Stimulated activated memory B cell treated with anti-CD40 and anti-IgM and Interleukin-4, amounts not matched to agents 10 μg/mL and 1 μg/mL and 100 μg/mL, for 72 hours (primary cell): ENCODE measurements at regions not wholly inside any gene's neighbourhood (a gene's known extent, or its start where the extent isn't known, plus 50 kb on each side); places are given as distances from the start of the nearest gene placed in this dataset.

Experiments
- ATAC-seq: fragments of 150-1000 bp; cut with Tn5 transposase; 2 replicates; pipeline ENCODE4 v1.10.0; 2021
- H3K27ac Mint-ChIP-seq: one replicate; pipeline ENCODE4 v1.8.0; 2022; ENCODE audit warnings: mild to moderate bottlenecking, mixed read lengths
- H3K27me3 Mint-ChIP-seq: one replicate; pipeline ENCODE4 v1.8.0; 2022; ENCODE audit warnings: mixed read lengths
- H3K36me3 Mint-ChIP-seq: one replicate; pipeline ENCODE4 v1.8.0; 2022; ENCODE audit warnings: mixed read lengths
- H3K4me1 Mint-ChIP-seq: one replicate; pipeline ENCODE4 v1.8.0; 2022; ENCODE audit warnings: mixed read lengths
- H3K4me3 Mint-ChIP-seq: one replicate; pipeline ENCODE4 v1.8.0; 2022; ENCODE audit warnings: mild to moderate bottlenecking, moderate library complexity, mixed read lengths
- H3K9me3 Mint-ChIP-seq: one replicate; pipeline ENCODE4 v1.8.0; 2022; ENCODE audit warnings: mixed read lengths

DNA sequence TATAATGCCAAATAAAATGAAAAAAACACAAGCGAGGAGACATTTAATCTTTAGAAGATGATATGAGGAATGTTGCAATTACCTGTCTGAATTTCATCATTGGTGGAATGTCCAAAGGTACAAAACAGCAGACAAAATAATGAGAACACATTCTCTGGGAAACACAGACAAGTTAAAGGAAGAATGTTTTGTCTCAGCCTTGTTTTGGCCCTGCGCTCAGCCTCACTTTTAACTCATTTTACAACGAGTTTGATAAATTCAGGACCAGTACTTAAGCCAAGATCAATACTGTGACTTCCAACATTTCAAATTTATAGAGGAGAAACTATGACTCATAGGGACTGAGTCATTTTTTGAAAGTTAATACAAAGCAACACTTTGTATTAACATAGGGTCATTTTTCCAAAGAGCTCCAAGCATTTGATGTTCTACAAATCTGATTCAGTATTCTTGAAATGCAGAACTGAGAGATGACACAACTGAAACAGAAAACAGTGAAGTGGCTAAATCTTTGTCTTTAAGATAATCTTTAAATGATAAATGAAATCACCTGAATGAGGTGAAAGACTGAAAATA is 833.2 kb upstream of the CHAC2 start:
- H3K36me3 Mint-ChIP-seq, result no peaks in the 10 kb centered on the region
- H3K27me3 Mint-ChIP-seq, result no peaks in the 10 kb centered on the region
- no peak overlapping the region for H3K27ac Mint-ChIP-seq
- H3K4me1 Mint-ChIP-seq, result no peaks in the 10 kb centered on the region
- H3K9me3 Mint-ChIP-seq, result peaks cover 9% of the 10 kb centered on the region
- ATAC-seq, result no peak
- H3K4me3 Mint-ChIP-seq, result no peak overlapping the region

DNA sequence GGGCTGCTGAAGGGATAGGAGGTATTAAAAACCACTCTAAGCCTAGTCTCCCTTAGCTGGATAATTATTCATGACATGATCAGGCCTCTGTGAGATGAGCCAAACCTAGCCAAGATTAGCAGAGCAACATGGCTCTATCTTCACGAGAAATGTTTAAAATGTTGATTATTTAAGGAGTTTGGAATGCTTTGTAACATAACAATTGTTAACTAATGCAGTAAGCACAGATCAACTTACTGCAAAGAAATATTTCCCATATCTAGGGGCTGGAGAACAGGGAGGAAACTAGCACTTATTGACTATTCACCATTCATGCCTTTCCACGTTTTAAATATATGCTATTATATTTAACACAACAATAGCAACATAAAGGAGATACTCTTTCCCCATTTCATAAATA is 833.7 kb upstream of the CHAC2 start:
- Mint-ChIP-seq H3K4me3 (no peak overlapping the region), H3K36me3 (no peaks in the 10 kb centered on the region), H3K9me3 (peaks cover 10% of the 10 kb centered on the region), H3K4me1 (no peaks in the 10 kb centered on the region), H3K27me3 (no peaks in the 10 kb centered on the region), H3K27ac (no peak overlapping the region)
- ATAC-seq, result no peak

DNA sequence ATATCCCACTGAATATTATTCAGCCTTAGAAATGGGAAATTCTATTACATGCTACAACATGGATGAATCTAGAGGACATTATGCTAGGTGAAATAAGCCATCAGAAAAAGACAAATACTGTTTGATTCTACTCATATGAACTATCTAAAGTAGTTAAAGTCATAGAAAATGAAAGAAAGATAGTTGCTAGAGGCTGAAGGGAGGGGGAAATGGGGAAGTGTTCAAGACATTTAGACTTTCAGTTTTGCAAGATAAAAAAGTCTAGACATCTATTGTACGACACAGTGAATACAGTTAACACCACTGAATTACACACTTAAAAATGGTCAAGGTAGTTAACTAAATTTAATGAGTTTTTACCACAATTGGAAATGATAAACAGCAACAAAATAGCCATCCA is 835.9 kb upstream of the CHAC2 start:
- ATAC-seq, result no peak
- Mint-ChIP-seq H3K36me3 (no peaks in the 10 kb centered on the region), H3K4me1 (no peaks in the 10 kb centered on the region), H3K27me3 (no peaks in the 10 kb centered on the region), H3K4me3 (no peak overlapping the region), H3K9me3 (peaks cover 10% of the 10 kb centered on the region), H3K27ac (no peak overlapping the region)

DNA sequence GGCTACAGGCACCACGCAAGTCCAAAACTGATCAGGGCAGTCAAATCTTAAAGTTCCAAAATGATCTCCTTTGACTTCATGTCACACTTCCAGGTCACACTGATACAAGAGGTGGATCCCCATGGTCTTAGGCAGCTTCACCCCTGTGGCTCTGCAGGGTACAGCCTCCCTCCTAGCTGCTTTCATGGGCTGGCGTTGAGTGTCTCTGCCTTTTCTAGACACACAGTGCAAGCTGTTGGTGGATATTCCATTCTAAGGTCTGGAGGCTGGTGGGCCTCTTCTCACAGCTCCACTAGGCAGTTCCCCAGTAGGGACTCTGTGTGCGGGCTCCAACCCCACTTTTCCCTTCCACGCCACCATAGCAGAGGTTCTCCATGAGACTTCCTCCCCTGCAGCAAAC is 838.2 kb upstream of the CHAC2 start:
- H3K27ac Mint-ChIP-seq, result no peak overlapping the region
- H3K36me3 Mint-ChIP-seq, result no peaks in the 10 kb centered on the region
- no peak for ATAC-seq
- H3K27me3 Mint-ChIP-seq, result no peaks in the 10 kb centered on the region
- H3K4me3 Mint-ChIP-seq, result no peak overlapping the region
- H3K4me1 Mint-ChIP-seq, result no peaks in the 10 kb centered on the region
- peaks cover 10% of the 10 kb centered on the region for H3K9me3 Mint-ChIP-seq

DNA sequence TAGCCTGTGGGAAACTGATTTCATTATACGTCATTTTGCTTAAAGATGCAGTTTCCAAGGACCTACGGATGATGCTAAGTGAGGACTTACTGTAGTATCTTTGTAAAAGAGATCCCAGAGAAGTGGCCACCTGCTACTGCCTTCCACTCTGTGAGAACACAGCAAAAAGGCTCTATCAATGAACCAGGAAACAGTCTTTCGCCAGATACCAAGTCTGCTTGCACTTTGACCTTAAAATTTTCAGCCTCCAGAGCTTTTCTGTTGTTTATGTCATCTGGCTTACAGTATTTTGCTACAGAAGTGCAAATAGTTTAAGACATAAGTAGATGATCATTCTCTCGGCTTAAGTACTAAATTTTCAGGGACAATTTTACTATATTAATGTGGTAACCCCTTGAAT is 847.9 kb upstream of the CHAC2 start:
- no peaks in the 10 kb centered on the region for H3K9me3 Mint-ChIP-seq
- no peaks in the 10 kb centered on the region for H3K27me3 Mint-ChIP-seq
- H3K4me3 Mint-ChIP-seq, result no peak overlapping the region
- no peaks in the 10 kb centered on the region for H3K36me3 Mint-ChIP-seq
- no peak overlapping the region for H3K27ac Mint-ChIP-seq
- no peaks in the 10 kb centered on the region for H3K4me1 Mint-ChIP-seq
- no peak for ATAC-seq

DNA sequence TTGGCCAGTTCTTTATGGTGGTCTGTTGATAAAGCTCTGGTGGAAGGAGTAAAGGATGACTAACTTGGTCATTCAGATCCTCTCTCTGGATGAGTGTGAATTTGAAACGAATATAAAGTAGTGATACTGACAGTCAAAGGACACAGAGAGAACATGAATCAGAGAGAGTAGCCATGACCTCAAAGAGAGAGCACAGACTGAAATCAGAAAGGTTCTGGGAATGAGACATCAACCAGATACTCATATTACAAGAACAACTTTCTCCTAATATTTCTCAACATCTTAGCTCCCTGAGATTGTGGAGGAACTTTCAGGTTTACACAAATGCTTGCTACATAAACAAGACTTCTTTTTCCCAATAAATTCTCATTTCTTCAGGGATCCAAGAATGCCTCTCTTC is 849.1 kb upstream of the CHAC2 start:
- no peaks in the 10 kb centered on the region for H3K4me1 Mint-ChIP-seq
- ATAC-seq, result no peak
- H3K9me3 Mint-ChIP-seq, result no peaks in the 10 kb centered on the region
- H3K27me3 Mint-ChIP-seq, result no peaks in the 10 kb centered on the region
- H3K36me3 Mint-ChIP-seq, result no peaks in the 10 kb centered on the region
- no peak overlapping the region for H3K4me3 Mint-ChIP-seq
- H3K27ac Mint-ChIP-seq, result no peak overlapping the region

DNA sequence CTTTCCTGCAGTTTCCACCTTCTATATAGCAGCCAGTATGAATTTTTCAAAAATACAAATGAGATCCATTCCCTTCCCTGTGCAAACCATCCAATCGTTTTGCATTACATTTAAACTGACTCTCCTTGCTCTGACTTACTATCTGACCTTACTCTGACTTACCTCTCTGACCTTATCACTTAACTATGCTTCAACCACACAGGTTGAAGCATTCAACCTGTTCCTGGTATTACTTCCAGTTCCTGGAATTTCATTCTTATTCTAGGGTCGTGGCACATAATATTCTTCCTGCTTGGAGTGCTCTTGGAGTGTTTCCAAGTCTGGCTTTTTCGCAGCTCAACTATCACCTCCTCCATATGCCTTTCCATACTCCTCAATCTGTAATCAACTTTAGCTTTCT is 850.6 kb upstream of the CHAC2 start:
- ATAC-seq, result no peak
- H3K4me3 Mint-ChIP-seq, result no peak overlapping the region
- H3K4me1 Mint-ChIP-seq, result no peaks in the 10 kb centered on the region
- H3K36me3 Mint-ChIP-seq, result no peaks in the 10 kb centered on the region
- H3K27me3 Mint-ChIP-seq, result no peaks in the 10 kb centered on the region
- H3K9me3 Mint-ChIP-seq, result no peaks in the 10 kb centered on the region
- H3K27ac Mint-ChIP-seq, result no peak overlapping the region

DNA sequence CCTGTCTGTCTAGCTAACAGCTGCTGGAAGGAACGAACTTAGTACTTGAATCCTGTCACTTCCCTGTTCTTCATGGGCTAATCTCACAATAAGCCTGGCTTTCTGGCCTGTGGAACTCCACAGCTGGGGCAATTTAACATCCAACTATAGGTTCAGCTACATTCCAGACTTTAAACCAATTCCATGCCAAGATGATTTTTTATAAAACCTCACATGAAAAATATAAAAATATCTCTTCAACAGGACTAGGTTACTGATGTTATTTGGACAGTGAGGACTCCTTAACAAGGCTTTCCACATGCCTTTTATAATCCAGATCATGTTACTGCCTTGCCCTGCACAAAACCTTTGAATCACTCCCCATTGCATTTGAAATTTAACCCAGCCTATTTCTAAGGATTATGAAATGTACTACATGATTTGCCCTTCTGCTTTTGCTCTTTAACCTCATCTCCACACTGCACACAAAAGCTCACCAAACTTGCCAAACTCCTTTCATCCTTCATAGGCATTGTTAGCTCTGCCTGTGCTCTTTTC is 863.2 kb upstream of the CHAC2 start:
- no peak for ATAC-seq
- Mint-ChIP-seq H3K4me1 (no peaks in the 10 kb centered on the region), H3K9me3 (peaks cover 4% of the 10 kb centered on the region), H3K4me3 (no peak overlapping the region), H3K27me3 (no peaks in the 10 kb centered on the region), H3K36me3 (no peaks in the 10 kb centered on the region), H3K27ac (no peak overlapping the region)

DNA sequence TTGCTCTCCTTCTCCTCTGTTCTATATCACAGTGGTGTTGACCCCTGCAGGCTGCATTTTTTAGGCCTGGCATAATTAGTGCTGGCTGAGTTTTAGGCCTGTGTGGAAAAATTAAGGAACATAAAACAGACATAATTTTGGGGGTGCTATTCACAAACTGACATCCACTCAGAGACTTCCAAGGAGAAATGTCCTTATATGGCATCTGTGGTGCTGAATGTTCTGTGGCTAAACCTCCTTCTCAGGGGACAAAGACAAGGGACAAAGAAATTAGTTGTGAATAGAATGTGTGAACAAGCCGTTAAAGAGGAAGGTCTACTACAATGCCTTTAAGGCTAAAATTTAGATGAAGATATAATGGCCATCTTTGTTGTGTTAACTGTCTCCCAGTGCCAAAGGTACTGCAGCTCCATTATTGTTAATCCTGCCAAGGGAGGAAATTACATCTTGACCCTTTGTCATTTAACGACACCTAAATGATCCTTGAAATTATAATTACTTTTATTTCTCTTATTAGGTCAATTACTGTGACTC is 870.0 kb upstream of the CHAC2 start:
- Mint-ChIP-seq H3K4me1 (no peaks in the 10 kb centered on the region), H3K27me3 (no peaks in the 10 kb centered on the region), H3K9me3 (peaks cover 15% of the 10 kb centered on the region), H3K27ac (no peak overlapping the region), H3K36me3 (no peaks in the 10 kb centered on the region), H3K4me3 (no peak overlapping the region)
- ATAC-seq, result no peak

DNA sequence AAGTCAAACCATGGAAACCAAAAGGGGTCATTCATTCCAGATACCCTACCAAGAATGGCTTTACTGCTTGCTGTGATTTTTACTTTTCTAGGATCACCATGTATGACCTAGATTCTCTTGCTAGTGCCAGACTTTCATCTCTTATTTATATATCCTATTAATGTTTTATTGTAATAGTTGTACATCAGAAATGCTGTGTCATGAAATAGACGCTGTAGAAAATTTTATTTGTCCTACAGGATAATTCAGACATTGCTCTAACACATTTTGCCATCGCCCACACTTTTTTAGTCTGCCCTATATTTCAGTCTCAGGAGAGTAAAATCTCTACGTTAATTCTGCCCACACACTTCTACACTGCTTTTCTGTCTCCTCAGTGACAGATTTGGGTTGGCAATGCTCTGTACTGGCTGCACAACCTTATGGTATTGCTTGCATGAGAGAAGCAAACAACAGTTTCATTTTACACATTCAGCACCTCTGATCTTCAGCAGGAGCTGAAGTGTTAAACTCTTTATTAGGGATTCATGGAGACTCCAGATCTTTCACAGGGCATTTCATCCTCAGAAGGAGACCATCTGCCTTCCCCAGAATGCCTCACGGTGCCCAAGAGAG is 871.8 kb upstream of the CHAC2 start:
- H3K36me3 Mint-ChIP-seq, result no peaks in the 10 kb centered on the region
- no peak overlapping the region for H3K4me3 Mint-ChIP-seq
- peaks cover 20% of the 10 kb centered on the region for H3K9me3 Mint-ChIP-seq

DNA sequence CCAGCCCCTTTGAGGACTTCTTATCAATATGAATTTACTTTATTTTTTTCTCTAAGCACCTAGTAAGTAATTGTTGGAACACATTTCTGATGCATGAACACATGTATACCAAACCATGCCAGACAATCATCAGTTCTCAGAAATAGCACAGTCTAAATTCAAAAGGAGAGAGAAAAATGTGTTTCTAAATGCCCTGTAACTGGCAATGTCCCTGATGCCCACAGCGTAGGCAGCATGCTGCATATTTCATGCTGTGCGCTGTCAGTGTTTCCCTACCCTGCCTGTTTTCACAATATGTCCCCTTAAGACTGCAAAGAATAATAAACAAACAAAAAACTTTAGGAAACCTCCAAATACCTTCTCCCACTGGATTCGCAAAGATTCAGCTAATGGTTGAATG is 881.0 kb upstream of the CHAC2 start:
- no peaks in the 10 kb centered on the region for H3K27me3 Mint-ChIP-seq
- no peak for ATAC-seq
- no peak overlapping the region for H3K4me3 Mint-ChIP-seq
- no peaks in the 10 kb centered on the region for H3K4me1 Mint-ChIP-seq
- H3K36me3 Mint-ChIP-seq, result no peaks in the 10 kb centered on the region
- no peak overlapping the region for H3K27ac Mint-ChIP-seq
- H3K9me3 Mint-ChIP-seq, result peaks cover 3% of the 10 kb centered on the region

More for the DNA sequence above, 871.8 kb upstream of the CHAC2 start:
- Mint-ChIP-seq H3K4me1 (no peaks in the 10 kb centered on the region), H3K27me3 (no peaks in the 10 kb centered on the region), H3K27ac (no peak overlapping the region)
- ATAC-seq, result no peak

DNA sequence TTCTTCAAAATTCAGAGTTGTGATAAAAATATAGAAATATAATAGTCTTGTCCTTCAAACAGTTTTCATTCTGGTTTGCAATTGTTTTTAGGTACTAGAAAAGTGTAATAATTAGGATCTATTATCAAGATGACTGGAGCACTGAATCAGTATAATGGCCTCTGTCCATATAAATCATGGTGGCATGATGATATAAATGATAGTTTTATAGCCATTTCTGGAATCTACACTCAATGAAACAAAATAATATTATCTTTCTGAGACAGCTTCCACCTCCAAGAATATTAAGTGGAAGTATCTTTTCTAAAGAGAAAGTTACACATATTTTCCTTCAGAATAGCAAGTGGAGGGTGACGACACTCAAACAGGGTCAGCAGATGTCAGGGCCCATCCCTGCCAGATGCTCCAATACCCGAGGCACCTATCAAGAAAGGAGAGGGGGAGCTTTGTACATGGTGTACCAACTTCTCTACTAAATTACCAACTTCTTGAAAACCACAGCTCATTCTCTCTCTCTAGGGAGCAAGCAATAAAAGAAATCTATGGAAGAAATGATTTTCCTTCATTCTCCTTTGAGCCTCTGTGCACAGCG is 882.7 kb upstream of the CHAC2 start:
- ATAC-seq, result no peak
- no peaks in the 10 kb centered on the region for H3K4me1 Mint-ChIP-seq
- no peaks in the 10 kb centered on the region for H3K27me3 Mint-ChIP-seq
- H3K9me3 Mint-ChIP-seq, result no peaks in the 10 kb centered on the region
- H3K4me3 Mint-ChIP-seq, result no peak overlapping the region
- H3K36me3 Mint-ChIP-seq, result no peaks in the 10 kb centered on the region
- H3K27ac Mint-ChIP-seq, result no peak overlapping the region

DNA sequence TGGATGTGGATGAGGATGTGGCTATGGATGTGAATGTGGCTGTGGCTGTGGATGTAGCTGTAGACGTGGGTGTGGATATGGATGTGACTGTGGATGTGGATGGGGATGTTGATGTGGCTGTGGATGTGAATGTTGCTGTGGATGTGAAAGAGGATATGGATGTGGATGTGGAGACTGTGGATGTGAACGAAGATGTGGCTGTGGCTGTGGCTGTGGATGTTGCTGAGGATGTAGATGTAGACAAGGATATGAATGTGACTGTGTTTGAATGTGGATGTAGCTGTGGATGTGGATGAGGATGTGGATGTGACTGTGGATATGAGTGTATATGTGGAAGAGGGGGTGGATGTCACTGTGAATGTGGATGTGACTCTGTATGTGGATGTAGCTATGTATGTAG is 884.6 kb upstream of the CHAC2 start:
- Mint-ChIP-seq H3K4me1 (no peaks in the 10 kb centered on the region), H3K9me3 (no peaks in the 10 kb centered on the region), H3K27ac (no peak overlapping the region), H3K36me3 (no peaks in the 10 kb centered on the region), H3K27me3 (no peaks in the 10 kb centered on the region), H3K4me3 (no peak overlapping the region)
- no peak for ATAC-seq

DNA sequence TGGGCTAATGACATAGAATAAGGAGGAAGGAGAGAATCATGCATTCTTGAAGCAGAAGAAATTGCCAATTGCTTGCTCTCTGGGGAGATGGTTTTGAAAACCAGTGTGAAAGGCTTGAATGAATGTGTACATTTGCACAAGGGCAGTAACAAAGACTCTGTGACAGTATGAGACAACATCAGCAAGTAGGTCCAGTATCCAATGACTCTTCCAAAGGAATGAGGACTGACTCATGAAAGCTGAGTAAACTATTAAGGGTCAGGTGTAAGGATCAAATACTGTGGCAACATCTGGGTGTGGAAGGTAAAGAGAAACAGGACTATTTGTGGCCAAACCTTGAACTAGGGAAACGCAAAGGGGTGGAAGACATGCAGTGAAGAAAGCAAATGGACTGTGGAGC is 886.0 kb upstream of the CHAC2 start:
- H3K27me3 Mint-ChIP-seq, result no peaks in the 10 kb centered on the region
- no peak for ATAC-seq

DNA sequence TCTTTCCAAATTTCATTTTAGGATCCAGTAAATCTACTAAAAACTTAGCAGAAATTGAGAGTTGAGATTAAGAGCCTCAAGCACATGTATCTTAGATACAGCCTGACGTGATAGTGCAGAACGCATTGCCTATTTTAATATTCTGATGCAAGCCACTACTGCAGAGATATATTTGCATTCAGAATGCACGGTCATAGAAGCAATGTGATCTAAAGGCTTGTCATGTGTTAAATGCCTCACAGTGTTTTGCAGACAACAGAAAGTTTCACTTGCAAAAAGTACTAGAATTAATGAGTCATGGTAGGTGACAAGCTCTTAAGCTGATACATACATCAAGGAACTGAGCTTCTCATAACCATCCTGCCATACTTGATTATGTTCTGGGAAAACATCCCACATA is 886.7 kb upstream of the CHAC2 start:
- H3K4me3 Mint-ChIP-seq, result no peak overlapping the region
- ATAC-seq, result no peak
- H3K36me3 Mint-ChIP-seq, result no peaks in the 10 kb centered on the region
- no peaks in the 10 kb centered on the region for H3K4me1 Mint-ChIP-seq
- H3K27ac Mint-ChIP-seq, result no peak overlapping the region
- no peaks in the 10 kb centered on the region for H3K9me3 Mint-ChIP-seq
- no peaks in the 10 kb centered on the region for H3K27me3 Mint-ChIP-seq

More for the DNA sequence above, 886.0 kb upstream of the CHAC2 start:
- H3K36me3 Mint-ChIP-seq, result no peaks in the 10 kb centered on the region
- H3K9me3 Mint-ChIP-seq, result no peaks in the 10 kb centered on the region
- H3K4me3 Mint-ChIP-seq, result no peak overlapping the region
- H3K4me1 Mint-ChIP-seq, result no peaks in the 10 kb centered on the region
- H3K27ac Mint-ChIP-seq, result no peak overlapping the region

DNA sequence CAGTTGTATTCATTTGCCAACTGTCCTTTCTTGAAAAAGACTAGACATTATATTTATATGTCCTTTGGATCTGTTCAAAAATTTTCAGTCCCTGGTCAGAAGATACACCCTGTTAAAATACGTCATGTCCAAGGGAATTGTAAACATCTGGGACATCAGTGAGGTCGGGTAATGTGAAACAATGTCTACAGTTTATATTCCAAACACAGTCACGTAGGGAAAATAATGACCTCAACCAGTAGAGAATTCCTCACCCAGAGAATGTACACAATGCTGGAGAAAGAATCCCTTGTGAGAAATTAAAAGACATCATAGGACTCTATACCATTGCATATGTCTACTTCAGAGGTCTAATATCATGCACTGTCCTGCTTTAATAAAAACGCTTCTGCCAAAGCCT is 888.0 kb upstream of the CHAC2 start:
- Mint-ChIP-seq H3K9me3 (no peaks in the 10 kb centered on the region), H3K27me3 (no peaks in the 10 kb centered on the region), H3K4me3 (no peak overlapping the region), H3K36me3 (no peaks in the 10 kb centered on the region), H3K4me1 (no peaks in the 10 kb centered on the region), H3K27ac (no peak overlapping the region)
- no peak for ATAC-seq
